Caco-2 (cell line): ENCODE measurements at regions not wholly inside any gene's neighbourhood (a gene's known extent, or its start where the extent isn't known, plus 50 kb on each side); places are given as distances from the start of the nearest gene placed in this dataset.

Experiments used
- BruUV-seq: library from RNA; stranded (reverse); fragments of 400-500 nt; replicated peaks from 2 replicates; lab custom pipeline; 2021; lab: Mats Ljungman, UMichigan
- CTCF ChIA-PET: fragments of 300-600 bp; sonication (Branson Sonifier 250); formaldehyde crosslinking; loops from one replicate; lab custom pipeline; 2022; ENCODE audit warnings: antibody characterized with exemption; lab: Charles Lee
- POLR2A ChIA-PET: fragments of 300-600 bp; sonication (Branson Sonifier 250); formaldehyde crosslinking; loops from one replicate; lab custom pipeline; 2022; ENCODE audit warnings: antibody characterized with exemption; lab: Charles Lee
- DNase-seq, 2 experiments: peaks; one replicate each; pipeline versions ENCODE4 v3.0.0 to v3.0.0-alpha.2; 2020 to 2022
- H3K27me3 ChIP-seq: replicated peaks from 2 replicates; pipeline ENCODE4 v1.6.0; 2011; ENCODE audit warnings: low read length; ENCODE audit not compliant: control insufficient read depth, insufficient read depth
- H3K36me3 ChIP-seq: 2 replicates; pipeline ENCODE4 v1.5.1; 2011; ENCODE audit warnings: low read length; ENCODE audit not compliant: control insufficient read depth, insufficient read depth
- H3K4me1 ChIP-seq: fragments of 250-450 bp; sonication (Bioruptor Pico); 2 replicates; pipeline ENCODE4 v1.5.1; 2020; ENCODE audit warnings: mild to moderate bottlenecking
- H3K4me3 ChIP-seq: 2 replicates; pipeline ENCODE4 v1.5.1; 2011; ENCODE audit warnings: low read depth, mild to moderate bottlenecking, control low read depth, low read length
- H3K9me3 ChIP-seq: fragments of 250-450 bp; sonication (Bioruptor Pico); 2 replicates; pipeline ENCODE4 v1.5.1; 2020; ENCODE audit warnings: mild to moderate bottlenecking, moderate library complexity
- H3K27ac Mint-ChIP-seq: one replicate; pipeline ENCODE4 v1.8.0; 2022; ENCODE audit warnings: mixed read lengths; ENCODE audit not compliant: unreplicated experiment
- H3K27me3 Mint-ChIP-seq: one replicate; pipeline ENCODE4 v1.8.0; 2022; ENCODE audit warnings: mixed read lengths; ENCODE audit not compliant: insufficient read depth, unreplicated experiment
- H3K36me3 Mint-ChIP-seq: one replicate; pipeline ENCODE4 v1.8.0; 2022; ENCODE audit warnings: mild to moderate bottlenecking, mixed read lengths; ENCODE audit not compliant: insufficient read depth, unreplicated experiment
- H3K4me1 Mint-ChIP-seq: one replicate; pipeline ENCODE4 v1.8.0; 2022; ENCODE audit warnings: low read depth, mixed read lengths; ENCODE audit not compliant: unreplicated experiment
- H3K4me3 Mint-ChIP-seq: one replicate; pipeline ENCODE4 v1.8.0; 2022; ENCODE audit warnings: mild to moderate bottlenecking, moderate library complexity, mixed read lengths; ENCODE audit not compliant: unreplicated experiment
- H3K9me3 Mint-ChIP-seq: one replicate; pipeline ENCODE4 v1.8.0; 2022; ENCODE audit warnings: mixed read lengths; ENCODE audit not compliant: unreplicated experiment
- intact Hi-C: fragments of 100-400 bp; cut with micrococcal nuclease; formaldehyde crosslinking; loops from one replicate; pipeline ENCODE4 v1.10.0; 2022; ENCODE audit not compliant: unreplicated experiment
- TF ChIP-seq, protein P1 (sequence below), 2 experiments: fragments of 200-600 bp in 1 of 2; IDR thresholded peaks; 1 replicate in 1 of 2; 2 replicates in 1 of 2; pipeline versions ENCODE4 v1.5.1 to v1.8.0; 2011 to 2022; ENCODE audit warnings: antibody characterized with exemption in 1 of 2, control low read depth in 1 of 2, inconsistent platforms in 1 of 2, low read depth in 1 of 2, low read length in 1 of 2, mild to moderate bottlenecking in 1 of 2, moderate library complexity in 1 of 2; ENCODE audit not compliant: insufficient read depth in 1 of 2, severe bottlenecking in 1 of 2, unreplicated experiment in 1 of 2

DNA sequence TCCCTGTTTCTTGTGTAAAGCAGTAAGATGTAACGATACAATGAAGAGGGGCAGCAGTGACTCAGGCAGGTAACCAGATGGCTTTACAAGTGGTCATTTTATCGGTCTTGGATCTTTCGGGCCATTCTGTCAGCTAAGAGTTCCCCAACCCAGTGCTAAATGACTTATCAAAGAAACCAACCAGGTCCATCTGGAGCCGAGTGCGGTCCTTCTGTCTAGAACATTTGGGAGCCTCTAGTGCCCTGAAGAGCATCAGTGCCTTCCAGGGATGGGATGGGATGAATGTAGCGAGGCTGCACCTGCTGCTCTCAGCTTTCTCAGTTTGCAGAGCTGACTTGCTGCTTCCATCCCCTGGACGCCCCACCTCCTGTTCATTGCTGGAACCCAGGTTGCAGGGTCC lies 131.7 kb upstream of the AGBL1 start:
- Histone ChIP-seq H3K9me3 (no peaks in the 10 kb centered on the region), H3K4me1 (no peaks in the 10 kb centered on the region), H3K36me3 (no peaks in the 10 kb centered on the region), H3K27me3 (no peaks in the 10 kb centered on the region), H3K4me3 (no peak overlapping the region)
- CTCF ChIA-PET = no interaction called here
- no TSS peak for BruUV-seq
- Mint-ChIP-seq H3K4me3 (no peak overlapping the region), H3K9me3 (no peaks in the 10 kb centered on the region), H3K4me1 (no peaks in the 10 kb centered on the region), H3K36me3 (no peaks in the 10 kb centered on the region), H3K27me3 (no peaks in the 10 kb centered on the region), H3K27ac (no peak overlapping the region)
- intact Hi-C loops = no loop called here
- POLR2A ChIA-PET = no interaction called here
- no peak for DNase-seq
- TF ChIP-seq, protein P1, sequence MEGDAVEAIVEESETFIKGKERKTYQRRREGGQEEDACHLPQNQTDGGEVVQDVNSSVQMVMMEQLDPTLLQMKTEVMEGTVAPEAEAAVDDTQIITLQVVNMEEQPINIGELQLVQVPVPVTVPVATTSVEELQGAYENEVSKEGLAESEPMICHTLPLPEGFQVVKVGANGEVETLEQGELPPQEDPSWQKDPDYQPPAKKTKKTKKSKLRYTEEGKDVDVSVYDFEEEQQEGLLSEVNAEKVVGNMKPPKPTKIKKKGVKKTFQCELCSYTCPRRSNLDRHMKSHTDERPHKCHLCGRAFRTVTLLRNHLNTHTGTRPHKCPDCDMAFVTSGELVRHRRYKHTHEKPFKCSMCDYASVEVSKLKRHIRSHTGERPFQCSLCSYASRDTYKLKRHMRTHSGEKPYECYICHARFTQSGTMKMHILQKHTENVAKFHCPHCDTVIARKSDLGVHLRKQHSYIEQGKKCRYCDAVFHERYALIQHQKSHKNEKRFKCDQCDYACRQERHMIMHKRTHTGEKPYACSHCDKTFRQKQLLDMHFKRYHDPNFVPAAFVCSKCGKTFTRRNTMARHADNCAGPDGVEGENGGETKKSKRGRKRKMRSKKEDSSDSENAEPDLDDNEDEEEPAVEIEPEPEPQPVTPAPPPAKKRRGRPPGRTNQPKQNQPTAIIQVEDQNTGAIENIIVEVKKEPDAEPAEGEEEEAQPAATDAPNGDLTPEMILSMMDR (IDR thresholded peaks at IDR 0.05; ENCODE audit: insufficient read depth in 1 of 2, low read depth in 1 of 2, low read length in 1 of 2, severe bottlenecking in 1 of 2, unreplicated experiment in 1 of 2) = no peak

DNA sequence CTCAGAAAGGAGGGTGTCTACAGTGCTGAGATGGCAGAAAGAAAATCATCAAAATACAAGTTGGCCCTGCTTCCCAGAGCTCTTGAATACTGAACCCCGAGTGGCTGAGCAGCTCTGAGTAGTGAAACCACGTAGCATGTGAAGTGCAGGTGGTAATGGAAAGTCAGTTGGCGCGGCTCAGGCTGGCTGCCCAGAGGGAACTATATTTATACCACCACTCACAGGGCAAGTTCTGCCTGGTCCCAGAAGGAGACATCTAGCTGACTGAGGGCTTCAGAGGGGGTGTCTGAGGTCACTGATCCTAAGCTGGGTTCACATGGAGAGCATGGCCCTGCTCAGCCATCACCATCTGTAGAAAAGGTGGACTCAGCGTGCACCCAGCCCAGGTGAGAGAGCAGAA lies 129.6 kb upstream of the AGBL1 start:
- H3K27me3 Mint-ChIP-seq = peaks cover under 1% of the 10 kb centered on the region
- intact Hi-C loops = no loop called here
- no peaks in the 10 kb centered on the region for H3K36me3 Mint-ChIP-seq
- Histone ChIP-seq H3K4me1 (no peaks in the 10 kb centered on the region), H3K9me3 (no peaks in the 10 kb centered on the region), H3K36me3 (no peaks in the 10 kb centered on the region), H3K27me3 (no peaks in the 10 kb centered on the region), H3K4me3 (no peak overlapping the region)
- ChIA-PET CTCF (no interaction called here), POLR2A (no interaction called here)
- BruUV-seq = no TSS peak
- H3K9me3 Mint-ChIP-seq = peaks cover 2% of the 10 kb centered on the region
- TF ChIP-seq, protein P1 (IDR thresholded peaks at IDR 0.05; ENCODE audit: insufficient read depth in 1 of 2, low read depth in 1 of 2, low read length in 1 of 2, severe bottlenecking in 1 of 2, unreplicated experiment in 1 of 2) = no peak
- no peak overlapping the region for H3K4me3 Mint-ChIP-seq
- DNase-seq = no peak
- no peak overlapping the region for H3K27ac Mint-ChIP-seq
- H3K4me1 Mint-ChIP-seq = no peaks in the 10 kb centered on the region

DNA sequence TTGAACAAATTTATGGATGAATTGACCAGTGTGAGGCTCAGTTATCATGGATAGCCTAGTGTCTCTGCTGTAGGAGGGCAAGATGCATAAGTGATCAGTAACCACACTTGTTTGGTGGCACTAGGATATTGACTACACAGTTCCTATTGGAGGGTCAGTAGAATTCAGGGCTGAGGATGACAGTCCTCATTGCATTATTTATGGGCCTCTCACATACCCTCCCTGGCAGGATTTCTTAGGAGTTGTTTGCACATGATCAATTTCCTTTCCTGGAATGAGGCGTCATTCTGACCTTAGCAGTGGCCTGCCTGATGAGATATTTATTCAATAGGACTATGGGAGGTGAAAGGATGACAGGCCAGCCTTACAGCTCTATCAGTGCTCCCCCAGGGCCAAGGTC lies 125.1 kb upstream of the AGBL1 start:
- DNase-seq = no peak
- peaks cover 5% of the 10 kb centered on the region for H3K27me3 Mint-ChIP-seq
- Histone ChIP-seq H3K4me3 (no peak overlapping the region), H3K4me1 (no peaks in the 10 kb centered on the region), H3K9me3 (no peaks in the 10 kb centered on the region), H3K27me3 (no peaks in the 10 kb centered on the region), H3K36me3 (no peaks in the 10 kb centered on the region)
- H3K4me1 Mint-ChIP-seq = no peaks in the 10 kb centered on the region
- ChIA-PET CTCF (no interaction called here), POLR2A (no interaction called here)
- BruUV-seq = no TSS peak
- H3K36me3 Mint-ChIP-seq = no peaks in the 10 kb centered on the region
- no peak overlapping the region for H3K4me3 Mint-ChIP-seq
- H3K9me3 Mint-ChIP-seq = peaks cover 11% of the 10 kb centered on the region
- H3K27ac Mint-ChIP-seq = no peak overlapping the region
- intact Hi-C loops = no loop called here
- TF ChIP-seq, protein P1 (IDR thresholded peaks at IDR 0.05; ENCODE audit: insufficient read depth in 1 of 2, low read depth in 1 of 2, low read length in 1 of 2, severe bottlenecking in 1 of 2, unreplicated experiment in 1 of 2) = no peak
